GM12872 (cell line): ENCODE measurements at regions not wholly inside any gene's neighbourhood (a gene's known extent, or its start where the extent isn't known, plus 50 kb on each side); places are given as distances from the start of the nearest gene placed in this dataset.

ENCODE experiments used
- CTCF ChIP-seq: IDR thresholded peaks from 3 replicates; pipeline ENCODE4 v1.5.1; 2011; ENCODE audit warnings: low read depth, mild to moderate bottlenecking, low read length, moderate library complexity; ENCODE audit not compliant: insufficient read depth

DNA sequence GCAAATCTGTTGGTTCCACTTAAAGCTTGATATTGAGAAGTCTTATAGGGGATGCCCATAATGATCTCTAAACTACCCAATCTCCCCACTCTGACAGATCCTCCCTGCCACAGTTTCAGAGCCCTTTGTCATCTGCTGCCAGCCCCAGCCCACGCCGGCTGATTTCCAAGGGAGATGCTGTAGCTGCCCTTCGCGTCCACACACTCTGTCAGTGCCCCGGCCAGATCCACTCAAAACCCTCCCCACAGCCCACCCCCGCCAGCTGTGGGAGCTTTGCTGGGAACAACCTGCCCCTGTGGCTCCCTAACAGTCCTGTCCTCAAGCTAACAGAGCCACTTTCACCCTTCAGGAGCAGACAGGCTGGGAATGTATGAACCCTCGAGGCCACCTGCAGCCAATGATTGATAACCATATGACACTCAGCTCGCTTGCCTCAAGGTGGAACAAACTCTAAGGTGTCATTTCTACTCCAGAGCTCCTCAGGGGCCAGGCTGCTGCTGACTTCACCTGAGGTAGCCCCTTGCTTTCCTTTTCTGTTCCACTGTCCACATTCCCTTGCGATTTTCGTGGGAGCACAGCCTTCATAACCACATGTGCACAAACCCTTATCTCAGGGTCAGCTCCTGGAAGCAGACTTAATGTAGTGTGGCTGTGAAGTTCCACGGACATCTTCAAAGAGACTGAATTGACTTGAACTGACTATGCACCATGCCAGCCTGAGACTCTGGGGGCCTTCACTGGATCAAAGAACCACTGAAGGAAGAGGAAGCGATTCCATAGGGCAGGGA is 92.6 kb upstream of the LGALSL start:
- no peak for TF ChIP-seq CTCF

DNA sequence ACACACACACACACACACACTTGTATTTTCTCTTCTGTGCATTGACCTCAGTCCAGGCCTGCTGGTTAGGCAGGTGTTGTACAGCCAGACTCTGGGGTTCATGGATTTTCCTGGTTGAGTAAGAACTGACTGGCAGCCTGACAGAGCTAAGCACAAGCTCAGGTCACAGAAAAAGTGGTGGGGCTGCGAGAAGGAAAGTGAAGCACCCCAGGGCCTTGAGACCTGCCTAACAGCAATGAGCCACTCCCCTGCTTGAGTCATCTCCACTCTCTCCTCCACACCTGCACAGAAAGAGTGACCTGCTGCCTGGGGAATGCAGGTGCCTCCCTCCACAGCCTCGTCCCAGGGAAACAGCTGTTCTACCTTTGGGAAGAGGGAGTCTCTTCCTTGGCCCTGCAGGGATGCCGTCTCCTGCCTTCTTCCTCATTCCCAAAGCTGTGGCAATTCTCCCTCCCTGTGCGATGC is 91.4 kb upstream of the LGALSL start:
- no peak for TF ChIP-seq CTCF

DNA sequence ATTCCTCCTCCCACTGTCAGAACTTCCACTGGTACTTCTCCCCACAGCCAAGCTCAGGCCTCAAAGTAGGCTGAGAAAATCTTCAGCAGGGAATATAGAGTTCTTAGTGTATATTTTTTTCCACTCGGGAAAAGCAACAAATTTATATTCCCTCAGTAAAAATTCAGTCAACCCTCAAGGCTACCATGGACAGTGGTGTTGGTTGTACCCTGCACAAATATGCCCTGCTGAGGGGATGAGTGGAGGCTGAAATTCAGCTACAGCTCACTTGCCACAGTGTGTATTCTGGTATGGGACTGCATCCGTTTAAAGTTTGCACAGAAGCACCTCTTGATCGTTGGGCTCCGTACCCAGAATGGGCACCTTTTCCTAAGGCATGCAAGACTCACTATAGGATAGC is 90.8 kb upstream of the LGALSL start:
- no peak for TF ChIP-seq CTCF

GRCh38 chr2:64363848-64364247 is 90.1 kb upstream of the LGALSL start:
- no peak for TF ChIP-seq CTCF

GRCh38 chr2:64367444-64368232 is 86.3 kb upstream of the LGALSL start:
- no peak for TF ChIP-seq CTCF

- no peak for TF ChIP-seq CTCF
These were observed 84.3 kb upstream of the LGALSL start for GRCh38 chr2:64369706-64370105.

- no peak for TF ChIP-seq CTCF
These were observed 82.2 kb upstream of the LGALSL start for GRCh38 chr2:64371727-64372126.
